H1 (cell line): ENCODE measurements at regions not wholly inside any gene's neighbourhood (a gene's known extent, or its start where the extent isn't known, plus 50 kb on each side); places are given as distances from the start of the nearest gene placed in this dataset.

Experiments
- BACH1 ChIP-seq: IDR thresholded peaks from 2 replicates; pipeline ENCODE4 v1.6.1; 2012; ENCODE audit warnings: low read length, improper control_type of control experiment
- CHD1 ChIP-seq: IDR thresholded peaks from 2 replicates; pipeline ENCODE4 v1.6.1; 2012; ENCODE audit warnings: low read depth, low read length, improper control_type of control experiment
- CTBP2 ChIP-seq: IDR thresholded peaks from 2 replicates; pipeline ENCODE4 v1.7.0; 2011; ENCODE audit warnings: borderline replicate concordance, mild to moderate bottlenecking, moderate library complexity, mixed read lengths, low read length; ENCODE audit not compliant: insufficient read depth, insufficient read length
- TF ChIP-seq, protein P1 (sequence below): IDR thresholded peaks from 2 replicates; pipeline ENCODE4 v1.6.1; 2012; ENCODE audit warnings: inconsistent platforms

DNA sequence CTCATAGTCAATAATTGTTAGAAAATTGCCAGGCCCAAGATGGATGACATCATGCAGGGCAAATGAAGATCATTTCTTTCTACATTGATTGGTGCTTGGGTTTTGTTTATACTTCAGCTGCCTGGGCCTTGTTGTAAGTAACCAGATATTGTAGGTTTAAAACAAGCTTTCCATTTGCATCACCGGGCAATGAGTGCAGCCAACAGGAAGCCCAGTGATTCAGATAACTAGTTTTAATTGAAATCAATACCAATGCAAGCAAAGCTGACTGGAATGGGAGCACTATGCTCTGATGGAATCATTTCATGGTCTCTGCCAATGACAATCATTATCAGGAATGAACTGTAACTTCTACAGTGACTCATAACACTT, 279.3 kb downstream of the DUSP6 start (continued):
- TF ChIP-seq, protein P1, sequence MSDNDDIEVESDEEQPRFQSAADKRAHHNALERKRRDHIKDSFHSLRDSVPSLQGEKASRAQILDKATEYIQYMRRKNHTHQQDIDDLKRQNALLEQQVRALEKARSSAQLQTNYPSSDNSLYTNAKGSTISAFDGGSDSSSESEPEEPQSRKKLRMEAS = no peak
- TF ChIP-seq CTBP2 (no peak), BACH1 (no peak), CHD1 (no peak)
